ENCODE measurements at regions not wholly inside any gene's neighbourhood (a gene's known extent, or its start where the extent isn't known, plus 50 kb on each side); places are given as distances from the start of the nearest gene placed in this dataset.

DNA sequence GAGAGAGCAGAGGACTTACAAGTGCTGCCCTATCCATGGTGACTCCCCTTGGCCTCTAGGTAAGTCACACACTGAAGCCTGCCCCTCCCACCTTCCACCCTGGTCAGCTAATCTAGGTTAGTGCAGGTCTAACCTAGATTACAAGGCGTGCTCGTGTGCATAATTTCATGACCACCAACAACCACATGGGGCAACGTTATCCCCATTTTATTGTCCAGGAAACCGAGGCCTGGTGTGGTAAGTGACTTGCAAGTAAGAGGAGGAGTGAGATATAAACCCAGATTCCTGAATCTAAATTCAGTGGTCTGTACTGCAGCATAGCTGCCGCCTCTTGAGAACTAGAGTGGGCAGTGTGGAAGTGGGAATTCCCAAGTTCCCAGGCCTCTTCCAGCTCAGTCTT, 171.1 kb downstream of the DAD1 start:
- FAIRE-seq = no peak
- Histone ChIP-seq H3K18ac (ENCODE audit: extremely low read depth, low read length) (no peak overlapping the region), H3K4ac (replicated peaks; ENCODE audit: insufficient read length, low read depth, low read length) (no peak overlapping the region), H4K5ac (ENCODE audit: insufficient read length, low read depth, low read length) (no peak overlapping the region), H3K14ac (ENCODE audit: insufficient read length) (no peak overlapping the region), H2BK15ac (ENCODE audit: low read length) (no peak overlapping the region), H3K23me2 (ENCODE audit: low read depth, low read length) (no peaks in the 10 kb centered on the region), H3K9me3 (ENCODE audit: insufficient read depth in 2 of 2, low read depth in 1 of 2, low read length in 1 of 2) (no peaks in the 10 kb centered on the region), H2BK20ac (ENCODE audit: low read length) (no peak overlapping the region), H4K20me1 (replicated peaks in 1 of 2; ENCODE audit: control insufficient read depth in 1 of 2, insufficient read depth in 2 of 2, low read length in 2 of 2) (no peaks in the 10 kb centered on the region), H2BK120ac (replicated peaks; ENCODE audit: low read depth, low read length) (no peak overlapping the region), H3K9ac (replicated peaks in 1 of 4; ENCODE audit: extremely low read depth in 1 of 4, low read depth in 3 of 4, low read length in 3 of 4) (no peak overlapping the region), H3K4me3 (ENCODE audit: extremely low read depth in 1 of 4, insufficient read depth in 2 of 4, low read depth in 3 of 4, low read length in 4 of 4) (no peak overlapping the region), H3K4me1 (replicated peaks in 1 of 4; ENCODE audit: control insufficient read depth in 3 of 4, insufficient read depth in 4 of 4, low read length in 3 of 4) (peaks cover 0 to 5% (median 2%) of the 10 kb centered on the region in 4 experiments; a peak in 3 of 7 replicates), H4K8ac (ENCODE audit: extremely low read depth, insufficient read depth, low read length) (no peak overlapping the region), H3K79me2 (ENCODE audit: control insufficient read depth in 1 of 2, insufficient read depth in 2 of 2, low read length in 2 of 2) (no peaks in the 10 kb centered on the region), H2AFZ (ENCODE audit: low read length) (no peak overlapping the region), H3K27me3 (replicated peaks in 1 of 4; ENCODE audit: control insufficient read depth in 3 of 4, extremely low read depth in 1 of 4, insufficient read depth in 3 of 4, low read length in 3 of 4) (no peaks in the 10 kb centered on the region), H3K36me3 (ENCODE audit: control insufficient read depth in 2 of 4, insufficient read depth in 4 of 4, low read length in 3 of 4) (no peaks in the 10 kb centered on the region), H3K4me2 (ENCODE audit: insufficient read depth in 1 of 2, low read depth in 2 of 2, low read length in 2 of 2) (no peak overlapping the region), H2BK12ac (ENCODE audit: low read depth, low read length) (no peak overlapping the region), H3K79me1 (ENCODE audit: low read depth, low read length) (no peaks in the 10 kb centered on the region), H3K27ac (ENCODE audit: low read depth, low read length) (no peak overlapping the region), H3K56ac (replicated peaks; ENCODE audit: insufficient read length, low read depth, low read length) (no peak overlapping the region), H2BK5ac (ENCODE audit: low read depth, low read length) (no peak overlapping the region), H2AK5ac (ENCODE audit: low read depth, low read length) (no peak overlapping the region), H4K91ac (replicated peaks; ENCODE audit: insufficient read length, low read length) (no peak overlapping the region), H3K23ac (ENCODE audit: insufficient read length) (no peak overlapping the region)
- 93% methylated on average over 5 of the region's 5 CpGs; no CpG with 5 or more reads in 1 of the 2 experiments for WGBS, 2 experiments (ENCODE audit: extremely low coverage in 1 of 2, insufficient coverage in 1 of 2, insufficient read length in 1 of 2, insufficient replicate concordance in 2 of 2, low coverage in 1 of 2, low lambda C conversion rate in 2 of 2, missing lambda C conversion rate in 1 of 2)
- TF ChIP-seq KDM1A (IDR thresholded peaks at IDR 0.05; ENCODE audit: borderline replicate concordance, low read length) (peak; percentile 70; the same call in 1 of the 2 replicates), POU5F1 (IDR thresholded peaks at IDR 0.05; ENCODE audit: low read depth, low read length) (no peak), EP300 (IDR thresholded peaks at IDR 0.05; ENCODE audit: borderline replicate concordance in 1 of 2, low read depth in 2 of 2, low read length in 2 of 2) (no peak), CREB1 (IDR thresholded peaks at IDR 0.05) (no peak)
- CTCF ChIA-PET (ENCODE audit: partially characterized antibody) = interaction anchor here (0.7 to 1.4 kb wide), 4 partner anchors 15 to 60 kb away, joined by 3 to 5 read pairs (median 3); no protein-coding TSS in a partner anchor
- DNase-seq (ENCODE audit: low read depth in 1 of 2, low spot score in 2 of 2) = no peak
- POLR2A ChIA-PET (ENCODE audit: partially characterized antibody) = no interaction called here
